VCaP (cell line): ENCODE measurements at regions not wholly inside any gene's neighbourhood (a gene's known extent, or its start where the extent isn't known, plus 50 kb on each side); places are given as distances from the start of the nearest gene placed in this dataset.

Experiments
- H3K27ac ChIP-seq: fragments of 450-650 bp; 2 replicates; pipeline ENCODE4 v1.5.1; 2017
- CTCF ChIP-seq: fragments of 450-650 bp; conservative IDR thresholded peaks from 2 replicates; pipeline ENCODE4 v1.5.1; 2017; ENCODE audit warnings: mild to moderate bottlenecking, moderate library complexity

GRCh38 chr16:52386694-52387093 lies 160.2 kb downstream of the TOX3 start:
- peak overlapping the region; percentile 9; the same call in 1 of the 2 replicates for H3K27ac ChIP-seq
- TF ChIP-seq CTCF: no peak

- H3K27ac ChIP-seq: no peak overlapping the region
- TF ChIP-seq CTCF: no peak
These were observed 162.6 kb downstream of the TOX3 start for GRCh38 chr16:52384378-52384777.

GRCh38 chr16:52383640-52384292 lies 163.2 kb downstream of the TOX3 start:
- TF ChIP-seq CTCF: no peak
- H3K27ac ChIP-seq: peak overlapping the region; percentile 7; the same call in 1 of the 2 replicates

- no peak for TF ChIP-seq CTCF
- peak overlapping the region; percentile 7; the same call in 1 of the 2 replicates for H3K27ac ChIP-seq
These were observed 163.8 kb downstream of the TOX3 start for GRCh38 chr16:52383119-52383518.

GRCh38 chr16:52379551-52379950 lies 167.4 kb downstream of the TOX3 start:
- no peak for TF ChIP-seq CTCF
- H3K27ac ChIP-seq: no peak overlapping the region

- TF ChIP-seq CTCF: no peak
- H3K27ac ChIP-seq: no peak overlapping the region
These were observed 170.2 kb downstream of the TOX3 start for GRCh38 chr16:52376676-52377280.

- no peak for TF ChIP-seq CTCF
- H3K27ac ChIP-seq: no peak overlapping the region
These were observed 174.6 kb downstream of the TOX3 start for GRCh38 chr16:52372313-52372712.
